Tibial nerve (tissue), 3 donors: ENCODE measurements at regions not wholly inside any gene's neighbourhood (a gene's known extent, or its start where the extent isn't known, plus 50 kb on each side); places are given as distances from the start of the nearest gene placed in this dataset.

Source experiments
- POLR2A ChIP-seq, 2 donors: fragments of 450-650 bp; IDR thresholded peaks; one replicate each; pipeline ENCODE4 v1.6.1; 2017; ENCODE audit warnings: antibody characterized with exemption in 2 of 2, mild to moderate bottlenecking in 2 of 2, moderate library complexity in 2 of 2
- TF ChIP-seq, protein P1 (sequence below), 5 experiments: fragments of 200-600 bp in 3 of 5; fragments of 450-650 bp in 2 of 5; sonication (generic) in 3 of 5; IDR thresholded peaks; one replicate each; pipeline ENCODE4 v1.5.1; 2016 to 2019; ENCODE audit warnings: antibody characterized with exemption in 5 of 5, mild to moderate bottlenecking in 3 of 5, moderate library complexity in 2 of 5

GRCh38 chr18:75854808-75855207 is 427.3 kb upstream of the SMIM21 start:
- TF ChIP-seq, protein P1, sequence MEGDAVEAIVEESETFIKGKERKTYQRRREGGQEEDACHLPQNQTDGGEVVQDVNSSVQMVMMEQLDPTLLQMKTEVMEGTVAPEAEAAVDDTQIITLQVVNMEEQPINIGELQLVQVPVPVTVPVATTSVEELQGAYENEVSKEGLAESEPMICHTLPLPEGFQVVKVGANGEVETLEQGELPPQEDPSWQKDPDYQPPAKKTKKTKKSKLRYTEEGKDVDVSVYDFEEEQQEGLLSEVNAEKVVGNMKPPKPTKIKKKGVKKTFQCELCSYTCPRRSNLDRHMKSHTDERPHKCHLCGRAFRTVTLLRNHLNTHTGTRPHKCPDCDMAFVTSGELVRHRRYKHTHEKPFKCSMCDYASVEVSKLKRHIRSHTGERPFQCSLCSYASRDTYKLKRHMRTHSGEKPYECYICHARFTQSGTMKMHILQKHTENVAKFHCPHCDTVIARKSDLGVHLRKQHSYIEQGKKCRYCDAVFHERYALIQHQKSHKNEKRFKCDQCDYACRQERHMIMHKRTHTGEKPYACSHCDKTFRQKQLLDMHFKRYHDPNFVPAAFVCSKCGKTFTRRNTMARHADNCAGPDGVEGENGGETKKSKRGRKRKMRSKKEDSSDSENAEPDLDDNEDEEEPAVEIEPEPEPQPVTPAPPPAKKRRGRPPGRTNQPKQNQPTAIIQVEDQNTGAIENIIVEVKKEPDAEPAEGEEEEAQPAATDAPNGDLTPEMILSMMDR (IDR thresholded peaks at IDR 0.05): no peak
- no peak for TF ChIP-seq POLR2A (IDR thresholded peaks at IDR 0.05)
